HG02678 (cell line): ENCODE measurements at regions not wholly inside any gene's neighbourhood (a gene's known extent, or its start where the extent isn't known, plus 50 kb on each side); places are given as distances from the start of the nearest gene placed in this dataset.
A peak's percentile ranks its signal among the peaks of the same experiment; 100 is the strongest.
"Not testable (repeated sequence)": the region's sequence is repeated elsewhere in the genome, so short reads cannot be mapped to it uniquely, and the experiment has no call there.

Experiments
- ATAC-seq: cut with Tn5 transposase; IDR thresholded peaks from one replicate; pipeline ENCODE4 v1.9.1; 2021; ENCODE audit warnings: mild to moderate bottlenecking, moderate library complexity; ENCODE audit not compliant: unreplicated experiment

- peak; percentile 89 for ATAC-seq
Observed at GRCh38 chrY:20891440-20892160, 135.7 kb downstream of the RPS4Y2 start.

GRCh38 chrY:20925350-20926091 is 169.6 kb downstream of the RPS4Y2 start:
- ATAC-seq = not testable (repeated sequence)

GRCh38 chrY:20929691-20930342 is 173.9 kb downstream of the RPS4Y2 start:
- no peak for ATAC-seq

- ATAC-seq = not testable (repeated sequence)
Observed at GRCh38 chrY:20936709-20937251, 180.9 kb downstream of the RPS4Y2 start.

- ATAC-seq = no peak
Observed at GRCh38 chrY:20961512-20961911, 205.6 kb downstream of the RPS4Y2 start.

GRCh38 chrY:20967828-20968227 is 211.9 kb downstream of the RPS4Y2 start:
- no peak for ATAC-seq

GRCh38 chrY:20968237-20968636 is 212.3 kb downstream of the RPS4Y2 start:
- ATAC-seq = no peak

- no peak for ATAC-seq
Observed at GRCh38 chrY:20971371-20971770, 215.5 kb downstream of the RPS4Y2 start.

- ATAC-seq = no peak
Observed at GRCh38 chrY:20986037-20986436, 230.1 kb downstream of the RPS4Y2 start.

- no peak for ATAC-seq
Observed at GRCh38 chrY:20990123-20990522, 234.2 kb downstream of the RPS4Y2 start.

GRCh38 chrY:20990869-20991548 is 235.1 kb downstream of the RPS4Y2 start:
- peak; percentile 98 for ATAC-seq

GRCh38 chrY:20997355-20997754 is 241.4 kb downstream of the RPS4Y2 start:
- ATAC-seq = no peak

GRCh38 chrY:20998016-20998415 is 242.1 kb downstream of the RPS4Y2 start:
- no peak for ATAC-seq

GRCh38 chrY:20998483-20998882 is 242.6 kb downstream of the RPS4Y2 start:
- ATAC-seq = no peak

GRCh38 chrY:21001102-21001501 is 245.2 kb downstream of the RPS4Y2 start:
- ATAC-seq = no peak

GRCh38 chrY:21003059-21003458 is 247.2 kb downstream of the RPS4Y2 start:
- no peak for ATAC-seq

GRCh38 chrY:21005531-21005930 is 249.6 kb downstream of the RPS4Y2 start:
- ATAC-seq = no peak

GRCh38 chrY:21021811-21022210 is 265.9 kb downstream of the RPS4Y2 start:
- no peak for ATAC-seq

- ATAC-seq = no peak
Observed at GRCh38 chrY:21022326-21023044, 266.6 kb downstream of the RPS4Y2 start.

GRCh38 chrY:21023906-21024305 is 268.0 kb downstream of the RPS4Y2 start:
- no peak for ATAC-seq
